GM10266 (cell line): ENCODE measurements at regions not wholly inside any gene's neighbourhood (a gene's known extent, or its start where the extent isn't known, plus 50 kb on each side); places are given as distances from the start of the nearest gene placed in this dataset.

Experiments used
- DNase-seq: peaks from one replicate; pipeline ENCODE4 v3.0.0; 2012; ENCODE audit errors: extremely low spot score
- TF ChIP-seq, protein P1 (sequence below): IDR thresholded peaks from 2 replicates; pipeline ENCODE4 v1.5.1; 2012; ENCODE audit warnings: mild to moderate bottlenecking, low read depth; ENCODE audit not compliant: control insufficient read depth, insufficient read depth; ENCODE audit errors: missing control alignments

DNA sequence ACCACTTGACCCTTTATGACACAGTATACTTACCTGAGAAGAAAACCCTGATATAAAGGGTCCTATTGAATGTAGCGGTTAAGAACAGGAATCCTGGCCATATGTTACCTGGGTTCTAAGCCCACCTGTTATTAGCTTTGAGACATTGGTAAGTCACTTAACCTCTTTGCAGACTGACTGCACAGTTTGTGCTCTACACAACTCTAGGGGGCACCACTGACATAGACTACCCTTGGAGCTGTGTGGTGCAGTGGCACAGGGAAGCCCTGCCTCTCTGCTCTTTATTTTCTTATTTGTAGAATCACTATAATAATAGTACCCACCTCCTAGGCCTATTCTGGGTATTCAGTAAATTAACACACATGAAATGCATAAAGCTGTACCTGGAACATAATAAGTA is 165.6 kb downstream of the C1orf94 start:
- TF ChIP-seq, protein P1, sequence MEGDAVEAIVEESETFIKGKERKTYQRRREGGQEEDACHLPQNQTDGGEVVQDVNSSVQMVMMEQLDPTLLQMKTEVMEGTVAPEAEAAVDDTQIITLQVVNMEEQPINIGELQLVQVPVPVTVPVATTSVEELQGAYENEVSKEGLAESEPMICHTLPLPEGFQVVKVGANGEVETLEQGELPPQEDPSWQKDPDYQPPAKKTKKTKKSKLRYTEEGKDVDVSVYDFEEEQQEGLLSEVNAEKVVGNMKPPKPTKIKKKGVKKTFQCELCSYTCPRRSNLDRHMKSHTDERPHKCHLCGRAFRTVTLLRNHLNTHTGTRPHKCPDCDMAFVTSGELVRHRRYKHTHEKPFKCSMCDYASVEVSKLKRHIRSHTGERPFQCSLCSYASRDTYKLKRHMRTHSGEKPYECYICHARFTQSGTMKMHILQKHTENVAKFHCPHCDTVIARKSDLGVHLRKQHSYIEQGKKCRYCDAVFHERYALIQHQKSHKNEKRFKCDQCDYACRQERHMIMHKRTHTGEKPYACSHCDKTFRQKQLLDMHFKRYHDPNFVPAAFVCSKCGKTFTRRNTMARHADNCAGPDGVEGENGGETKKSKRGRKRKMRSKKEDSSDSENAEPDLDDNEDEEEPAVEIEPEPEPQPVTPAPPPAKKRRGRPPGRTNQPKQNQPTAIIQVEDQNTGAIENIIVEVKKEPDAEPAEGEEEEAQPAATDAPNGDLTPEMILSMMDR = no peak
- DNase-seq = no peak

DNA sequence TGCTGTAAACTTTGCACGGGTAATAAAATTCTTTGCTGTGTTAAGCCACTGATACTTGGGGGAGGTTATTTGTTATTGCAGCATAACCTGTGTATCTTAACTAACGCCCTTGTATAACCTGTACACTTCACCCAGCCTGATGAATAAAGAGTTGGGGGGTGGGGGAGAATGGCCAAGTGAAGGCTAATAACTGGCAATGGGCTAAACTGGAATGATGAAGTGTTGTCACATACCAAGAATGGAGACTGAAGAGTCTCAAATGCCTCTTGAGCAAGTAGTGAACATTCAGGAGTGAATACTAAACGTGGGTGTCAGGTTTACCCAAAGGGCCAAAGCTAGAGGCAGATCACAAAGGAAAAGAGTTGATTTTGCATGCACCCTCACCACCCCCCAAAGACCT is 169.4 kb downstream of the C1orf94 start:
- DNase-seq = no peak
- TF ChIP-seq, protein P1 = no peak

DNA sequence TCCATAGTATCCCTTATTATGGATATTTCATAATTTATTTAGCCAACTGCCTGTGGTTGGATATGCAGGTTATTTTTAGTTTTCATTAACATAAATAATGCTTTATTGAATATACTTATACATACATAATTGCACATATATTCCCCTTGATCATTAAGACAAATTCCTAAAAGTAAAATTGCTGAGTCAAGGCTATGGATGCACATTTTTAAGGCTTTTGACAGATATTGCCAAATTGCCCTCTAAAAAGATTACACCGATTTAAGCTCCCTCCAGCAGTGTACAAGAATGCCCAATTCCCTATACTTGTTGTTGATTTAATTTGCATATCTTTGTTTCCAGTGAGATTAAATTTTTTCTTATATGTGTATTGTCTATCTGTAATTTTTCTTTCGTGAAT is 176.7 kb downstream of the C1orf94 start:
- no peak for DNase-seq
- TF ChIP-seq, protein P1 = no peak

DNA sequence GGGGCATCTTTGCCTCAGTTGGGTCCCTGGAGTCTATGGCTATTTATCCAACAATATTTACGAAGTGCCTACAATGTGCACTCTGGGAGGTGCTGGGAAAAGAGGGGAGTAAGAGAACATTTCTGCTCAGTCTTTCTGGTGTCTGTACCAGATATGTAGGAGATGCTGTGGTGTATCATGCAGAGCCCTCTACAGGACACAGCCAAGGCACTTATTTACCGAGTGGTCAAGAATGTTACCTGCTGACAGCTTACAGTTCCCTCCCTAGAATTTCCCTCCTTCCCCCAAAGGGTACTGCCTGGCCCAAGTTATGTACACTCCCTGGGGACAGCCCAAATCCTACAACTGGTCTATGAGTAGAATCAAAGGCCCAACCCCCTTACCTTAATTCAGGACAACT is 177.7 kb downstream of the C1orf94 start:
- TF ChIP-seq, protein P1 = no peak
- no peak for DNase-seq

DNA sequence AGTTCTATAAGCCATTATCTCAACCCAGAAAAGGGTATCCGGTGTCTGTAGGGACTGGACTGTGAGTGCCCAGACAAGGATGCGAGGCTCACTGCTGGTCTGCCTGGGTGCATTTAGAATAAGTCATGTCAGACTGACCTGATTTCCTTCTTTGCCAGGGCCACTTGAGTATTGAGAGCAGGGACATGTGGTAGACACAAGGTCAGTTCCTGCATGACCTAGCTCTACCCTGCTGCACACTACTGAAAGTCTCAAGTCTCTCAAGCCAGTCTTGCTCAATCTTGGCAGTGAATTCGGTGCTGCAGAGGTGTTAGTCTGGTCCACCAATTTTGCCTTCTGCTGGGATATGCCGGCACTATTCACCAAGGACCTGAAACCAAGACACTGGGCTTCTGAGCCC is 180.1 kb downstream of the C1orf94 start:
- no peak for DNase-seq
- TF ChIP-seq, protein P1 = no peak

DNA sequence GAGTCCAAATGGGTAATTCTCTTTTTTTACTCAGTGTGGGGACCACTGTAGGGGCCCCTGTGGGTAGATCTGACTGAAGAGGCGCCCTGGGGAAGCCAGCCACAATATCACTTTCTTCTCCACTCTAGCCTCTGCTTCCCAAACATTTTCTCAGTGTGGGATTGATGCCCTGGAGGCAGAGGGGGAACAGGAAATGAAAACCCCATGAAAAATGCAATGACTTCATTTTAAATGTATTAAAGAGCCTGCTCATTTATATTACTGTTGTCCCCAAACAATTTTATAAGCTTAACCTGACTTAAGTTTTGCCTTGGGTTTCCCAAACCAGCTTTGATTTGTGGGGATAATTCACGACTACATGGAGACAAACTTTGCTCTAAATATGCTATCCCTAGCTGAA is 181.9 kb downstream of the C1orf94 start:
- TF ChIP-seq, protein P1 = no peak
- no peak for DNase-seq

DNA sequence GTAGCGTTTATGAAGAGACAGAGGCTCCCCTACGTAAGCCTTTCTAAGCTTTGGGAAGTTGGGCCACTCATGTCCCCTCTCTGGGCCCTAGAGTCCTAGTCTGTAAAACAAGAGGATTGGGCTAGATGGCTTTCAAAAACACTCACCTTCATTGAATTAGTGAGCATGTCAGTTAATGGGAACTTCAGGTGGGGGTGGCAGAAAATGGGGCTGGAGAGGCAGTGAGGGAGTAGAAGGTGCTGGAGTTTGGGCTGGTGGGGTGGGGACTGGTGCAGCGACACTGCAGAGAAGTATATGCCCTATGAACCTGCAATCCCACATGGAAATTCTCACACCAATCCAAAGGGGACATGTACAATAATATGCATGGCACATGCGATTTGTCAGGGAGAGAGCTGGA is 182.7 kb downstream of the C1orf94 start:
- DNase-seq = no peak
- TF ChIP-seq, protein P1 = no peak
